ENCODE measurements at regions not wholly inside any gene's neighbourhood (a gene's known extent, or its start where the extent isn't known, plus 50 kb on each side); places are given as distances from the start of the nearest gene placed in this dataset.

DNA sequence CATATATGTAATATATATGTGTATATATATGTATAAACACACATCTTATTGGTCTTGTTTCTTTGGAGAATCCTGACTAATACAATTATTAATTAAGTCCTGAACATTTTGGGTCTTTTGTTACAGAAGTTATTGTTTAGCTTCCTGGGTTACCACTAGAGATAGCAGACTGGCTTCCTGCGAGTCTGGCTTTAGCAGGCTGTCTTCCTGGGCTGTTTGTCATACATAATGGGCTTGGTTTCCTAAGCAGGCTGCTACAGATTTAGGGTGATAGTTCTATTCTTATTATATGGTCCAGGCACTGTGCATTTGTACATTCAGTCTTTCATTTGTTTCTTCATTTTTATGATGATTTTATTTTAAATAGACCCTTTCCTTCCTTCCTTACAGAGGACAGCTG lies 312.0 kb upstream of the TMTC4 start:
- H3K27me3 Mint-ChIP-seq (ENCODE audit: insufficient read depth, low read depth, poor library complexity) = peaks cover 2% of the 10 kb centered on the region
- peaks cover 13% of the 10 kb centered on the region for H3K36me3 Mint-ChIP-seq (ENCODE audit: low read depth)
- no peaks in the 10 kb centered on the region for H4K20me1 ChIP-seq (replicated peaks; ENCODE audit: insufficient read depth)
- TF ChIP-seq, protein P1, sequence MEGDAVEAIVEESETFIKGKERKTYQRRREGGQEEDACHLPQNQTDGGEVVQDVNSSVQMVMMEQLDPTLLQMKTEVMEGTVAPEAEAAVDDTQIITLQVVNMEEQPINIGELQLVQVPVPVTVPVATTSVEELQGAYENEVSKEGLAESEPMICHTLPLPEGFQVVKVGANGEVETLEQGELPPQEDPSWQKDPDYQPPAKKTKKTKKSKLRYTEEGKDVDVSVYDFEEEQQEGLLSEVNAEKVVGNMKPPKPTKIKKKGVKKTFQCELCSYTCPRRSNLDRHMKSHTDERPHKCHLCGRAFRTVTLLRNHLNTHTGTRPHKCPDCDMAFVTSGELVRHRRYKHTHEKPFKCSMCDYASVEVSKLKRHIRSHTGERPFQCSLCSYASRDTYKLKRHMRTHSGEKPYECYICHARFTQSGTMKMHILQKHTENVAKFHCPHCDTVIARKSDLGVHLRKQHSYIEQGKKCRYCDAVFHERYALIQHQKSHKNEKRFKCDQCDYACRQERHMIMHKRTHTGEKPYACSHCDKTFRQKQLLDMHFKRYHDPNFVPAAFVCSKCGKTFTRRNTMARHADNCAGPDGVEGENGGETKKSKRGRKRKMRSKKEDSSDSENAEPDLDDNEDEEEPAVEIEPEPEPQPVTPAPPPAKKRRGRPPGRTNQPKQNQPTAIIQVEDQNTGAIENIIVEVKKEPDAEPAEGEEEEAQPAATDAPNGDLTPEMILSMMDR (conservative IDR thresholded peaks at IDR 0.05; ENCODE audit: low read depth in 2 of 2) = no peak
- TF ChIP-seq JUNB (IDR thresholded peaks at IDR 0.05; ENCODE audit: unreplicated experiment) (no peak), CREB1 (CRISPR knock-in tag; IDR thresholded peaks at IDR 0.05; ENCODE audit: low read depth) (no peak), EZH2phosphoT487 (IDR thresholded peaks at IDR 0.05; ENCODE audit: unreplicated experiment) (no peak), ZNF114 (CRISPR knock-in tag; IDR thresholded peaks at IDR 0.05) (no peak), NANOG (IDR thresholded peaks at IDR 0.05; ENCODE audit: borderline replicate concordance) (no peak), ZNF331 (CRISPR knock-in tag; IDR thresholded peaks at IDR 0.05; ENCODE audit: low read depth) (no peak), EZH2 (IDR thresholded peaks at IDR 0.05; ENCODE audit: low read depth, unreplicated experiment) (no peak), POLR2AphosphoS5 (IDR thresholded peaks at IDR 0.05; ENCODE audit: low read depth) (no peak), STAT1 (IDR thresholded peaks at IDR 0.05; ENCODE audit: unreplicated experiment) (no peak)
- TF ChIP-seq, protein P2, sequence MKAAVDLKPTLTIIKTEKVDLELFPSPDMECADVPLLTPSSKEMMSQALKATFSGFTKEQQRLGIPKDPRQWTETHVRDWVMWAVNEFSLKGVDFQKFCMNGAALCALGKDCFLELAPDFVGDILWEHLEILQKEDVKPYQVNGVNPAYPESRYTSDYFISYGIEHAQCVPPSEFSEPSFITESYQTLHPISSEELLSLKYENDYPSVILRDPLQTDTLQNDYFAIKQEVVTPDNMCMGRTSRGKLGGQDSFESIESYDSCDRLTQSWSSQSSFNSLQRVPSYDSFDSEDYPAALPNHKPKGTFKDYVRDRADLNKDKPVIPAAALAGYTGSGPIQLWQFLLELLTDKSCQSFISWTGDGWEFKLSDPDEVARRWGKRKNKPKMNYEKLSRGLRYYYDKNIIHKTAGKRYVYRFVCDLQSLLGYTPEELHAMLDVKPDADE (IDR thresholded peaks at IDR 0.05) = no peak
- TF ChIP-seq, protein P3, sequence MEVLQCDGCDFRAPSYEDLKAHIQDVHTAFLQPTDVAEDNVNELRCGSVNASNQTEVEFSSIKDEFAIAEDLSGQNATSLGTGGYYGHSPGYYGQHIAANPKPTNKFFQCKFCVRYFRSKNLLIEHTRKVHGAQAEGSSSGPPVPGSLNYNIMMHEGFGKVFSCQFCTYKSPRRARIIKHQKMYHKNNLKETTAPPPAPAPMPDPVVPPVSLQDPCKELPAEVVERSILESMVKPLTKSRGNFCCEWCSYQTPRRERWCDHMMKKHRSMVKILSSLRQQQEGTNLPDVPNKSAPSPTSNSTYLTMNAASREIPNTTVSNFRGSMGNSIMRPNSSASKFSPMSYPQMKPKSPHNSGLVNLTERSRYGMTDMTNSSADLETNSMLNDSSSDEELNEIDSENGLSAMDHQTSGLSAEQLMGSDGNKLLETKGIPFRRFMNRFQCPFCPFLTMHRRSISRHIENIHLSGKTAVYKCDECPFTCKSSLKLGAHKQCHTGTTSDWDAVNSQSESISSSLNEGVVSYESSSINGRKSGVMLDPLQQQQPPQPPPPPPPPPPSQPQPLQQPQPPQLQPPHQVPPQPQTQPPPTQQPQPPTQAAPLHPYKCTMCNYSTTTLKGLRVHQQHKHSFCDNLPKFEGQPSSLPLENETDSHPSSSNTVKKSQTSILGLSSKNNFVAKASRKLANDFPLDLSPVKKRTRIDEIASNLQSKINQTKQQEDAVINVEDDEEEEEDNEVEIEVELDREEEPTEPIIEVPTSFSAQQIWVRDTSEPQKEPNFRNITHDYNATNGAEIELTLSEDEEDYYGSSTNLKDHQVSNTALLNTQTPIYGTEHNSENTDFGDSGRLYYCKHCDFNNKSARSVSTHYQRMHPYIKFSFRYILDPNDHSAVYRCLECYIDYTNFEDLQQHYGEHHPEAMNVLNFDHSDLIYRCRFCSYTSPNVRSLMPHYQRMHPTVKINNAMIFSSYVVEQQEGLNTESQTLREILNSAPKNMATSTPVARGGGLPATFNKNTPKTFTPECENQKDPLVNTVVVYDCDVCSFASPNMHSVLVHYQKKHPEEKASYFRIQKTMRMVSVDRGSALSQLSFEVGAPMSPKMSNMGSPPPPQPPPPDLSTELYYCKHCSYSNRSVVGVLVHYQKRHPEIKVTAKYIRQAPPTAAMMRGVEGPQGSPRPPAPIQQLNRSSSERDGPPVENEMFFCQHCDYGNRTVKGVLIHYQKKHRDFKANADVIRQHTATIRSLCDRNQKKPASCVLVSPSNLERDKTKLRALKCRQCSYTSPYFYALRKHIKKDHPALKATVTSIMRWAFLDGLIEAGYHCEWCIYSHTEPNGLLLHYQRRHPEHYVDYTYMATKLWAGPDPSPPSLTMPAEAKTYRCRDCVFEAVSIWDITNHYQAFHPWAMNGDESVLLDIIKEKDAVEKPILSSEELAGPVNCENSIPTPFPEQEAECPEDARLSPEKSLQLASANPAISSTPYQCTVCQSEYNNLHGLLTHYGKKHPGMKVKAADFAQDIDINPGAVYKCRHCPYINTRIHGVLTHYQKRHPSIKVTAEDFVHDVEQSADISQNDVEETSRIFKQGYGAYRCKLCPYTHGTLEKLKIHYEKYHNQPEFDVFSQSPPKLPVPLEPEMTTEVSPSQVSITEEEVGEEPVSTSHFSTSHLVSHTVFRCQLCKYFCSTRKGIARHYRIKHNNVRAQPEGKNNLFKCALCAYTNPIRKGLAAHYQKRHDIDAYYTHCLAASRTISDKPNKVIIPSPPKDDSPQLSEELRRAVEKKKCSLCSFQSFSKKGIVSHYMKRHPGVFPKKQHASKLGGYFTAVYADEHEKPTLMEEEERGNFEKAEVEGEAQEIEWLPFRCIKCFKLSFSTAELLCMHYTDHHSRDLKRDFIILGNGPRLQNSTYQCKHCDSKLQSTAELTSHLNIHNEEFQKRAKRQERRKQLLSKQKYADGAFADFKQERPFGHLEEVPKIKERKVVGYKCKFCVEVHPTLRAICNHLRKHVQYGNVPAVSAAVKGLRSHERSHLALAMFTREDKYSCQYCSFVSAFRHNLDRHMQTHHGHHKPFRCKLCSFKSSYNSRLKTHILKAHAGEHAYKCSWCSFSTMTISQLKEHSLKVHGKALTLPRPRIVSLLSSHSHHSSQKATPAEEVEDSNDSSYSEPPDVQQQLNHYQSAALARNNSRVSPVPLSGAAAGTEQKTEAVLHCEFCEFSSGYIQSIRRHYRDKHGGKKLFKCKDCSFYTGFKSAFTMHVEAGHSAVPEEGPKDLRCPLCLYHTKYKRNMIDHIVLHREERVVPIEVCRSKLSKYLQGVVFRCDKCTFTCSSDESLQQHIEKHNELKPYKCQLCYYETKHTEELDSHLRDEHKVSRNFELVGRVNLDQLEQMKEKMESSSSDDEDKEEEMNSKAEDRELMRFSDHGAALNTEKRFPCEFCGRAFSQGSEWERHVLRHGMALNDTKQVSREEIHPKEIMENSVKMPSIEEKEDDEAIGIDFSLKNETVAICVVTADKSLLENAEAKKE (CRISPR knock-in tag; IDR thresholded peaks at IDR 0.05) = no peak
- TF ChIP-seq, protein P4, sequence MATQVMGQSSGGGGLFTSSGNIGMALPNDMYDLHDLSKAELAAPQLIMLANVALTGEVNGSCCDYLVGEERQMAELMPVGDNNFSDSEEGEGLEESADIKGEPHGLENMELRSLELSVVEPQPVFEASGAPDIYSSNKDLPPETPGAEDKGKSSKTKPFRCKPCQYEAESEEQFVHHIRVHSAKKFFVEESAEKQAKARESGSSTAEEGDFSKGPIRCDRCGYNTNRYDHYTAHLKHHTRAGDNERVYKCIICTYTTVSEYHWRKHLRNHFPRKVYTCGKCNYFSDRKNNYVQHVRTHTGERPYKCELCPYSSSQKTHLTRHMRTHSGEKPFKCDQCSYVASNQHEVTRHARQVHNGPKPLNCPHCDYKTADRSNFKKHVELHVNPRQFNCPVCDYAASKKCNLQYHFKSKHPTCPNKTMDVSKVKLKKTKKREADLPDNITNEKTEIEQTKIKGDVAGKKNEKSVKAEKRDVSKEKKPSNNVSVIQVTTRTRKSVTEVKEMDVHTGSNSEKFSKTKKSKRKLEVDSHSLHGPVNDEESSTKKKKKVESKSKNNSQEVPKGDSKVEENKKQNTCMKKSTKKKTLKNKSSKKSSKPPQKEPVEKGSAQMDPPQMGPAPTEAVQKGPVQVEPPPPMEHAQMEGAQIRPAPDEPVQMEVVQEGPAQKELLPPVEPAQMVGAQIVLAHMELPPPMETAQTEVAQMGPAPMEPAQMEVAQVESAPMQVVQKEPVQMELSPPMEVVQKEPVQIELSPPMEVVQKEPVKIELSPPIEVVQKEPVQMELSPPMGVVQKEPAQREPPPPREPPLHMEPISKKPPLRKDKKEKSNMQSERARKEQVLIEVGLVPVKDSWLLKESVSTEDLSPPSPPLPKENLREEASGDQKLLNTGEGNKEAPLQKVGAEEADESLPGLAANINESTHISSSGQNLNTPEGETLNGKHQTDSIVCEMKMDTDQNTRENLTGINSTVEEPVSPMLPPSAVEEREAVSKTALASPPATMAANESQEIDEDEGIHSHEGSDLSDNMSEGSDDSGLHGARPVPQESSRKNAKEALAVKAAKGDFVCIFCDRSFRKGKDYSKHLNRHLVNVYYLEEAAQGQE (IDR thresholded peaks at IDR 0.05; ENCODE audit: unreplicated experiment) = no peak
- H3K4me1 ChIP-seq (ENCODE audit: insufficient read depth) = peaks cover 18% of the 10 kb centered on the region
- H3K36me3 ChIP-seq (ENCODE audit: insufficient read depth) = no peaks in the 10 kb centered on the region
- H3K79me2 ChIP-seq (replicated peaks; ENCODE audit: insufficient read depth) = no peaks in the 10 kb centered on the region
- no peak overlapping the region for H3K4me3 Mint-ChIP-seq
- no peaks in the 10 kb centered on the region; the same call in 1 of the 2 replicates for H3F3A ChIP-seq (replicated peaks; ENCODE audit: low read depth)
- peaks cover 15% of the 10 kb centered on the region for H3K9me3 Mint-ChIP-seq
- H3K27ac ChIP-seq (ENCODE audit: low read depth) = no peak overlapping the region
- no peak overlapping the region for H3K27ac Mint-ChIP-seq
- no peaks in the 10 kb centered on the region for H3K9me2 ChIP-seq (ENCODE audit: insufficient read depth)
- peaks cover 17% of the 10 kb centered on the region for H3K4me1 Mint-ChIP-seq
- no peak for DNase-seq (ENCODE audit: low spot score)
- H3K4me3 ChIP-seq = no peak overlapping the region
- H3K27me3 ChIP-seq (ENCODE audit: insufficient read depth) = no peaks in the 10 kb centered on the region
- no peak overlapping the region for H2AFZ ChIP-seq
- ATAC-seq = no peak
- peak overlapping the region; percentile 72 for H3K4me2 ChIP-seq

Data from GM23338 (cell line).